HepG2 (cell line): ENCODE measurements at regions not wholly inside any gene's neighbourhood (a gene's known extent, or its start where the extent isn't known, plus 50 kb on each side); places are given as distances from the start of the nearest gene placed in this dataset.

Source experiments
- ATAC-seq: fragments of 200-7000 bp; cut with Tn5 transposase; 3 replicates; pipeline ENCODE4 v1.9.1; 2020; ENCODE audit warnings: mild to moderate bottlenecking, moderate library complexity
- BruUV-seq: library from RNA; stranded (reverse); fragments of 400-500 nt; replicated peaks from 2 replicates; lab custom pipeline; 2021; lab: Mats Ljungman, UMichigan
- CTCF ChIA-PET: fragments of 300-600 bp; formaldehyde crosslinking; extraction: SDS; loops from one replicate; lab custom pipeline; 2021; ENCODE audit warnings: low total read pairs, inconsistent platforms, low intra/inter-chr PET ratio; lab: Yijun Ruan, JAX
- POLR2A ChIA-PET: fragments of 350-600 bp; sonication (Branson Sonifier 250); formaldehyde crosslinking; loops from one replicate; lab custom pipeline; 2020; ENCODE audit warnings: antibody characterized with exemption, inconsistent platforms; lab: Yijun Ruan, JAX
- DNase-seq: peaks from one replicate; pipeline ENCODE4 v3.0.0-alpha.2; 2015; ENCODE audit warnings: low spot score
- FAIRE-seq: peaks from 3 replicates; lab custom pipeline; 2011; peaks lifted over from hg19 to GRCh38; lab: Jason Lieb, UNC
- H2AFZ ChIP-seq: one replicate; pipeline ENCODE4 v1.6.1; 2011; ENCODE audit warnings: low read length, inconsistent platforms
- H3K27ac ChIP-seq: fragments of 300-600 bp; 3 replicates; pipeline ENCODE4 v1.8.0; 2011; ENCODE audit warnings: mixed run types, mild to moderate bottlenecking, mixed read lengths, low read length, inconsistent platforms; ENCODE audit not compliant: insufficient read depth; ENCODE audit errors: extremely low read length
- H3K27me3 ChIP-seq, 2 experiments: fragments of 200-600 bp in 1 of 2; 2 replicates in 1 of 2; 3 replicates in 1 of 2; pipeline versions ENCODE4 v1.6.0 to v1.8.0; 2011; ENCODE audit warnings: low read length in 2 of 2, mild to moderate bottlenecking in 2 of 2, moderate library complexity in 2 of 2, inconsistent platforms in 1 of 2; ENCODE audit not compliant: insufficient read depth in 2 of 2, control insufficient read depth in 1 of 2
- H3K36me3 ChIP-seq, 2 experiments: fragments of 200-600 bp in 1 of 2; replicated peaks in 1 of 2; 2 replicates in 1 of 2; 3 replicates in 1 of 2; pipeline versions ENCODE4 v1.5.1 to v1.8.0; 2011; ENCODE audit warnings: low read length in 2 of 2, inconsistent platforms in 1 of 2; ENCODE audit not compliant: insufficient read depth in 2 of 2, control insufficient read depth in 1 of 2
- H3K4me1 ChIP-seq: 2 replicates; pipeline ENCODE4 v1.5.1; 2012; ENCODE audit warnings: low read length, inconsistent platforms; ENCODE audit not compliant: insufficient read depth
- H3K4me2 ChIP-seq: 2 replicates; pipeline ENCODE4 v1.6.0; 2011; ENCODE audit warnings: low read depth, low read length, inconsistent platforms
- H3K4me3 ChIP-seq, 3 experiments: fragments of 200-600 bp in 1 of 3; sonication (generic), shearing (Covaris generic) in 1 of 3; replicated peaks in 1 of 3; 2 replicates each; pipeline ENCODE4 v1.5.1; 2011 to 2016; ENCODE audit warnings: low read length in 3 of 3, inconsistent platforms in 2 of 3, low read depth in 2 of 3, mild to moderate bottlenecking in 2 of 3, control low read depth in 1 of 3, mixed read lengths in 1 of 3; ENCODE audit not compliant: insufficient read depth in 1 of 3
- H3K79me2 ChIP-seq: one replicate; pipeline ENCODE4 v1.6.1; 2011; ENCODE audit warnings: low read length, inconsistent platforms; ENCODE audit not compliant: insufficient read depth
- H3K9ac ChIP-seq: 2 replicates; pipeline ENCODE4 v1.6.0; 2011; ENCODE audit warnings: mild to moderate bottlenecking, low read depth, low read length, inconsistent platforms; ENCODE audit not compliant: insufficient read depth
- H3K9me3 ChIP-seq: 2 replicates; pipeline ENCODE4 v1.5.1; 2012; ENCODE audit warnings: mild to moderate bottlenecking, low read length
- H4K20me1 ChIP-seq: 2 replicates; pipeline ENCODE4 v1.6.0; 2011; ENCODE audit warnings: inconsistent platforms, mild to moderate bottlenecking, low read length, moderate library complexity; ENCODE audit not compliant: insufficient read depth
- MIXL1 ChIP-seq: IDR thresholded peaks from 2 replicates; pipeline ENCODE4 v1.6.1; 2016
- PRPF4 ChIP-seq: fragments of 200-400 bp; formaldehyde crosslinking; IDR thresholded peaks from 2 replicates; pipeline ENCODE4 v1.6.1; 2016; ENCODE audit warnings: low read length, low read depth; ENCODE audit not compliant: poor library complexity, severe bottlenecking
- ZNF501 ChIP-seq: sonication (generic); formaldehyde crosslinking; IDR thresholded peaks from 2 replicates; pipeline ENCODE4 v1.5.1; 2020; ENCODE audit warnings: mild to moderate bottlenecking, moderate library complexity, missing genetic modification reagents
- ZNF687 ChIP-seq: sonication (generic); formaldehyde crosslinking; IDR thresholded peaks from 2 replicates; pipeline ENCODE4 v1.5.1; 2020; ENCODE audit warnings: mild to moderate bottlenecking, missing genetic modification reagents, moderate library complexity
- ZNF788 ChIP-seq: sonication (generic); formaldehyde crosslinking; IDR thresholded peaks from 2 replicates; pipeline ENCODE4 v1.5.0; 2020; ENCODE audit warnings: mild to moderate bottlenecking, missing genetic modification reagents, borderline replicate concordance
- WGBS: methylation state at CpG from one replicate; pipeline ENCODE4 v1.1.6; 2017; ENCODE audit warnings: low lambda C conversion rate; 5-methylcytosine and 5-hydroxymethylcytosine counted together
- in situ Hi-C: cut with HindIII; loops from 2 replicates; pipeline ENCODE4 v1.10.0; 2017; ENCODE audit warnings: low pct_unique_long_range_greater_than_20kb; ENCODE audit not compliant: extremely low pct_ligation_motif_present
- intact Hi-C: fragments of 100-400 bp; cut with micrococcal nuclease; formaldehyde crosslinking; loops from one replicate; pipeline ENCODE4 v1.10.0; 2022; ENCODE audit not compliant: unreplicated experiment

GRCh38 chr7:116441534-116441933, 58.0 kb upstream of the CAV2 start:
- in situ Hi-C loops: no loop called here

More at GRCh38 chr7:116441534-116441933, 58.0 kb upstream of the CAV2 start:
- Histone ChIP-seq H3K4me2 (no peak overlapping the region), H3K4me1 (no peaks in the 10 kb centered on the region), H4K20me1 (no peaks in the 10 kb centered on the region), H3K79me2 (no peaks in the 10 kb centered on the region), H2AFZ (no peak overlapping the region), H3K4me3 (no peak overlapping the region), H3K27me3 (no peaks in the 10 kb centered on the region), H3K9ac (no peak overlapping the region), H3K9me3 (no peaks in the 10 kb centered on the region), H3K27ac (no peak overlapping the region), H3K36me3 (no peaks in the 10 kb centered on the region)
- no peak for FAIRE-seq
- TF ChIP-seq PRPF4 (no peak), ZNF687 (CRISPR knock-in tag) (no peak), ZNF788 (CRISPR knock-in tag) (no peak), MIXL1 (CRISPR knock-in tag) (no peak), ZNF501 (CRISPR knock-in tag) (no peak)
- ATAC-seq: no peak
- WGBS: 51% methylated on average over 4 of the region's 4 CpGs
- no peak for DNase-seq
- ChIA-PET POLR2A (no interaction called here), CTCF (no interaction called here)
- intact Hi-C loops: no loop called here
- BruUV-seq: no TSS peak
